Stimulated activated naive CD8-positive, alpha-beta T cell treated with anti-CD3 and anti-CD28 coated beads, Interleukin-15, Interleukin-2, amounts not matched to agents 100 ng/mL and 50 ng/mL, for 24 hours (primary cell): ENCODE measurements at regions not wholly inside any gene's neighbourhood (a gene's known extent, or its start where the extent isn't known, plus 50 kb on each side); places are given as distances from the start of the nearest gene placed in this dataset.

Experiments used
- H3K27ac Mint-ChIP-seq: one replicate; pipeline ENCODE4 v1.8.0; 2021; ENCODE audit warnings: mild to moderate bottlenecking, mixed read lengths
- H3K27me3 Mint-ChIP-seq: one replicate; pipeline ENCODE4 v1.8.0; 2021; ENCODE audit warnings: mixed read lengths
- H3K36me3 Mint-ChIP-seq: one replicate; pipeline ENCODE4 v1.8.0; 2021; ENCODE audit warnings: low read depth, mixed read lengths
- H3K4me1 Mint-ChIP-seq: one replicate; pipeline ENCODE4 v1.8.0; 2021; ENCODE audit warnings: low read depth, mixed read lengths
- H3K4me3 Mint-ChIP-seq: one replicate; pipeline ENCODE4 v1.8.0; 2021; ENCODE audit warnings: mild to moderate bottlenecking, mixed read lengths
- H3K9me3 Mint-ChIP-seq: one replicate; pipeline ENCODE4 v1.8.0; 2021; ENCODE audit warnings: mixed read lengths

DNA sequence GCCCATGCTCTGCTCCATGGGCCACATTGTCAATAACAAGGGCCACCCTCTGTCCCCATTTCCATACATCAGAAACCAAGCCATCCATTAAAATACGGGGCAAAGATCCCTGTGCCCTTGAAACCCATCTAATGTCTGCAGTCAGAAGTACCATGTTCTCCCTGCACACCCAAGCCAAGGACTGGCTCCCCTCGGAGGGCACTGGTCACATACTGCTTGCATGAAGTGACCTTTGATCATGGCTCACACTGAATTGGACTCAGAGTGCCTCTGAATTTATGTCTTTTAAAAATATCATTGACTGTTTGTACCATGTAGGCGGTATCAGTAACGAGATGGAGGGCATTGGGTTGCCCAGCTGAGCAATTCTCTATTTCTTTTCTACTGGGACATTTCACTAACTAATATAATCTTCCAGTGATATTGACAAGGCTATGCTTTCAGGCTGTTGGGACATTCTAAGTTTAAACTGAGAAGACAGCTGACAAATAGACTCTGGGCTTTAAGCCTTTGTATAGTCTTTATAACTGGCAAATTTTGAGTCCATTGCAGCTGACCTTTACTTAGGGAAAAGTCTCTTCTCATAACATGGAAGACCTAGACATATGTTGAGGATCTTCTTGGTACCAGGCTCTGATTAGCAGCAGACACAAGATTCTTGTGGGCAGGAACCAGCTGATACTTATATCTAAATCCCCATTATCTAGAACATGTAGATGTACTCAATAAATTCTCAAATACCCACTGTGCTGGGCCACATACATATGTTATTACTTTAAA is 214.3 kb downstream of the MYCN start:
- Mint-ChIP-seq H3K36me3 (no peaks in the 10 kb centered on the region), H3K4me1 (no peaks in the 10 kb centered on the region), H3K4me3 (no peak overlapping the region), H3K9me3 (no peaks in the 10 kb centered on the region), H3K27ac (no peak overlapping the region), H3K27me3 (peaks cover 4% of the 10 kb centered on the region)

DNA sequence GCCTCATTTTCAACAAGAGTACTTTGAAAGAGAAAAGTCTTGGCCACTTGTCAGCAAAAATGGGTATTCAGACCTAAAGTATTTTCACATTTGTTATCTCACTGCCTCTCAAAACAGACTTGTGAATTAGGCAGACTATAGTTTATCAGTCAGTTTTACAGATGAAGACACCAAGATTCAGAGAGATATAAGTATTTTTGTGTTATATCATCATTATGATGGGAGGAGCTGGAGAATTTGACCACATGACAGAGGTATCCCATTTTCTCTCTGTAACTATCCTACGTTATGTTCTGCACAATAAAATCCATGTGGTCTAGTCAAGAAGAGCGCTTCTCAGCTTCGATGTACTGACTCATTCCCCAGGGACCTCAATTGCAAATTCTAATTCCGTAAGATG is 213.7 kb downstream of the MYCN start:
- Mint-ChIP-seq H3K9me3 (no peaks in the 10 kb centered on the region), H3K4me1 (no peaks in the 10 kb centered on the region), H3K4me3 (no peak overlapping the region), H3K27ac (no peak overlapping the region), H3K36me3 (no peaks in the 10 kb centered on the region), H3K27me3 (peaks cover 4% of the 10 kb centered on the region)

DNA sequence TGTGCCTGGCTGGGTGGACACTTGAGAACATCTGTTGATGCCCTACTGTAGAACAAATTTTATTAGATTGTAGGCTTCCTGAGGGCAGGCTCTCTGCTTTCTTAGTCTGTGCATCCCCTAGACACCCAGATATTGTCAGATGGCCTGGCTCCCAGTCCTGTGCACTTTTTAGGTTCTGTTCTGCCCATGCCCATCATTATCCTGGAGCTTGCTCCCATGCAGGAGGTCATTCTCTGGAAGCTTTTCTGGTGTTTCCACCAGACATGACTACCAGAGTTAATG is 213.3 kb downstream of the MYCN start:
- Mint-ChIP-seq H3K4me1 (no peaks in the 10 kb centered on the region), H3K27ac (no peak overlapping the region), H3K36me3 (no peaks in the 10 kb centered on the region)

DNA sequence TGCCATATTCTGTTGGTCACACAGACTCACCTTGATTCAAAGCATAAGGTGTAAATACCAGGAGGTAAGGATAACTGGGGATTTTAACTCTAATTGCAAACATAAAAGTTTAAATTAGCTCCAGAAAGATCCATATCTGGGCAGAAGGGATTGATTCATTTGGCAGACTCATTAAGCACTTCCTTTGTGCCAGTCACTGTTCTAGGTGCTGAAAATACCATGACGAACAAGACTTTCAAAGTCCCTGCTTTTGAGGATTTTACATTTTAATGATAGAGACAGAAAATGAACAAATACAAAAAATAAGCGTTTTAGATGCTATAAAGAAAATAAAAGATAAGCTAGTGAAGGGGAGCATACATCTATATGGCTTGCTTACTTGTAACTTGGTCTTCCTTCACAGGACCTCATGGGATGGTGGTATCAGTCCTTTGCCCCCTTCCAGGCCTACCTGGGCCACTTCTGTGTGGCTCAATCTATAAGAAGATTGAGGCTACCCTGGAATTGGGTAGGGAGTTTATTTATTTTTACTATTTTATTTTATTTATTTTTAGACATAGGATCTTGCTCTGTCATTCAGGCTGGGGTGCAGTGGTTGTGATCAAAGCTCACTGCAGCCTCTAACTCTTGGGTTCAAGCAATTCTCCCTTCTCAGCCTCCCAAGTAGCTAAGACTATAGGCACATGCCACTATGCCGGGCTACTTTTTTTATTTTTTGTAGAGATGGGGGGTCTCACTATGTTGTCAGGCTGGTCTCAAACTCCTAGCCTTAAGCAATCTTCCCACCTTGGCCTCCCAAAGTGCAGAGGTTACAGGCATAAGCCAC is 212.8 kb downstream of the MYCN start:
- no peak overlapping the region for H3K4me3 Mint-ChIP-seq
- H3K27ac Mint-ChIP-seq = no peak overlapping the region
- no peaks in the 10 kb centered on the region for H3K4me1 Mint-ChIP-seq
- peaks cover 4% of the 10 kb centered on the region for H3K27me3 Mint-ChIP-seq
- no peaks in the 10 kb centered on the region for H3K36me3 Mint-ChIP-seq
- H3K9me3 Mint-ChIP-seq = no peaks in the 10 kb centered on the region

More for the DNA sequence above, 213.3 kb downstream of the MYCN start:
- H3K4me3 Mint-ChIP-seq = no peak overlapping the region
- peaks cover 4% of the 10 kb centered on the region for H3K27me3 Mint-ChIP-seq
- H3K9me3 Mint-ChIP-seq = no peaks in the 10 kb centered on the region

DNA sequence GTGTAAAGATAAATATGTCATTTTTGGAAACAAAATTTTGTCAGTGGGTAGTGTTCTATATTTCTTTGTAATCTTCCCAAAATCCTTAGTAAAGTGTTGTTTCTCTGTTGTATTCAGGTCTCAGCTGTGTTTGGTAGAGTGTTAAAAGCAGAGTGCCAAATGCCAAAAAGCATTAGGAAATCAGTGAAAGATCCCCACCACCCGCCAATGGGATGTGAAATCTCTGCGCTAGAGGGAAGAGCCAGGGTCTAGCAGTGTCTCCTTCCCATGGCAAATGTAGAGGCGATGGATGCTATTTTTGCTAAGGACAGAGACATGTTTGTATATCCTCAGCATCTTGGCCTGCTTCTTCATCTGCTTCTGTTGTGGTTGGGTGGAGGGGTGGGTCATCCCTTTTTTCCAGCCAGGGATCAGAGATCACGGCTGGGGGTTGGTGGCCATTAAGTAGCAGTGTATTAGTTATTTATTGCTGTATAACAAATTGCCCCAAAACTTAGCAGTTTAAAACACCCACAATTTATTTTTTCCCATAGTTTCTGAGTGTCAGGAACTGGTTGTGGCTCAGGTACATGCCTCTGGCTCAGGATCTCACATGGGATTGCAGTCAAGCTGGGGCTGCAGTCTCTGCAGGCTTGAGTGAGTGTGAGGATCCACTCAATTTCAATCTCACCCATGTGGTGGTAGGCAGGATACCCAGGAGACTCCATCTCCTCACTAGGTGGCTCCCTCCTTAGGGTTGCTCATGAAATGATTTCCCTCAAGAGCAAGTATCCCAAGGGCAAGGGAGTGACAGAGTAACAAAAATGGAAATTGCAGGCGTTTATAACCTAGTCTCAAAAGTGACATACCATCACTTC is 211.9 kb downstream of the MYCN start:
- no peak overlapping the region for H3K4me3 Mint-ChIP-seq
- no peaks in the 10 kb centered on the region for H3K4me1 Mint-ChIP-seq
- no peak overlapping the region for H3K27ac Mint-ChIP-seq
- H3K9me3 Mint-ChIP-seq = no peaks in the 10 kb centered on the region
- H3K36me3 Mint-ChIP-seq = no peaks in the 10 kb centered on the region
- peaks cover 4% of the 10 kb centered on the region for H3K27me3 Mint-ChIP-seq

DNA sequence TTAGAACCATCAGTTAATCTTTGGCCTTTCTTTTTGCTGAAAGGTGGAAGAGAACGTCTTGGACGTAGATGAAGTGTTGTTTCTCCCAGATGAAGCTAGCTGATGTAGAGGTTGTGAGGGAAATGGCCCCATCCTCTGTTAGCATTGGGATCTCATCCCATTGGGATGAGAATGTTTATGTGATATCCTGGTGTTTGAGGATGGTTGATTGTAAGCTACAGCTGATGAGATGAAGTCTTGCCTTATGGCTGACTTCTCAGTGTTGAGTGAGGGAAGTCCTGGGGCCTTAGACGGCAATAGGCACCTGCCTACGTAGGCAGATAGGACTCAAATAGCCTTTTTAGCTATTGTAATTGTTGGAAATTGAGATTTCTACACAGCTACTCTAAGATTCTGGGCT is 211.3 kb downstream of the MYCN start:
- Mint-ChIP-seq H3K9me3 (no peaks in the 10 kb centered on the region), H3K4me3 (no peak overlapping the region), H3K4me1 (no peaks in the 10 kb centered on the region), H3K27me3 (peaks cover 4% of the 10 kb centered on the region), H3K36me3 (no peaks in the 10 kb centered on the region), H3K27ac (no peak overlapping the region)

DNA sequence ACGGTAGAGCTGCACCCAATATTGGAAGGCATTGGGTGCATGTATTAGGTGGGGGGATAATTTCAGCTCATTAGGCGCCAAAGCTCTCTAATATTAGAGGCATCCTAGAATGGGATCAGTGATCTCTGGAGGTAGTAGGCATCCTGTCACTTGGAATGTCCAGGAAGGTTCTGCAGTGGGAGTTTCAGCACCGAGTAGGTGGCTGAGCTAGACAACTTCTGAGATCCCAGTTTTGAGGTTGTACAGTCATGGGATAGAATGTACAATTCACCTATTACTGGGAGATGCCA is 210.9 kb downstream of the MYCN start:
- Mint-ChIP-seq H3K27ac (no peak overlapping the region), H3K27me3 (peaks cover 4% of the 10 kb centered on the region), H3K9me3 (no peaks in the 10 kb centered on the region), H3K36me3 (no peaks in the 10 kb centered on the region), H3K4me3 (no peak overlapping the region), H3K4me1 (no peaks in the 10 kb centered on the region)

DNA sequence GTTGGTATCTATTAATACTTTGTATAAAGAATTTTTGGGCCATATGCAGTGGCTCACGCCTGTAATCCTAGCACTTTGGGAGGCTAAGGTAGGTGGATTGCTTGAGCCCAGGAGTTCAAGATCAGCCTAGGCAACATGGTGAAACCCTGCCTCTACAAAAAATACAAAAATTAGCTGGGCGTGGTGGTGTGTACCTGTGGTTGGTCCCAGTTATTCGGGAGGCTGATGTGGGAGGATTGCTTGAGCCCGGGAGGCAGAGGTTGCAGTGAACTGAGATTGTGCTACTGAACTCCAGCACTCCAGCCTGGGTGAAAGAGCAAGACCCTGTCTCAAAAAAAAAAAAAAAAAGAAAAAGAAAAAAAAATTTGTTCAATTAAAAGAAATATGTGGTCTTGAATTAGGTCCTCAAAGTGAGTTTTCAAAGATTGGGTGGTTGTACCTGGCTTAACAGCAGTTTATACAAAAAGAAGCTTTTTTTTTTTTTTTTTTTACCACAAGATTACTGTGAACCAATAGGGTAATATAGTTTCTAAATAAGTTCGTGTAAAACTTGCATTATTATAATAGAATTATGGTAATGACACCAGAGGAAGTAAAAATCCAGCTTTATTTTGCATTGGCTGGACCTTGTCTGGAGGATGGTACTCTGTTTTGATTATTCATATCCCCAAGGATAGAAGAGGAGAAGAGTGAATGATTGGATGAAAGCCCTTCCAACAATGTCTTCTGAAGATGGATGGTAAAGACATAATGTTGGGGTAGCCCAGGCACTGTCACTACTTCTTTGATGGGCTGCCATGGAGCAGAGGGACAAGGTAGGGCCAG is 210.3 kb downstream of the MYCN start:
- Mint-ChIP-seq H3K36me3 (no peaks in the 10 kb centered on the region), H3K27me3 (peaks cover 4% of the 10 kb centered on the region), H3K27ac (no peak overlapping the region), H3K4me1 (no peaks in the 10 kb centered on the region), H3K9me3 (no peaks in the 10 kb centered on the region), H3K4me3 (no peak overlapping the region)

DNA sequence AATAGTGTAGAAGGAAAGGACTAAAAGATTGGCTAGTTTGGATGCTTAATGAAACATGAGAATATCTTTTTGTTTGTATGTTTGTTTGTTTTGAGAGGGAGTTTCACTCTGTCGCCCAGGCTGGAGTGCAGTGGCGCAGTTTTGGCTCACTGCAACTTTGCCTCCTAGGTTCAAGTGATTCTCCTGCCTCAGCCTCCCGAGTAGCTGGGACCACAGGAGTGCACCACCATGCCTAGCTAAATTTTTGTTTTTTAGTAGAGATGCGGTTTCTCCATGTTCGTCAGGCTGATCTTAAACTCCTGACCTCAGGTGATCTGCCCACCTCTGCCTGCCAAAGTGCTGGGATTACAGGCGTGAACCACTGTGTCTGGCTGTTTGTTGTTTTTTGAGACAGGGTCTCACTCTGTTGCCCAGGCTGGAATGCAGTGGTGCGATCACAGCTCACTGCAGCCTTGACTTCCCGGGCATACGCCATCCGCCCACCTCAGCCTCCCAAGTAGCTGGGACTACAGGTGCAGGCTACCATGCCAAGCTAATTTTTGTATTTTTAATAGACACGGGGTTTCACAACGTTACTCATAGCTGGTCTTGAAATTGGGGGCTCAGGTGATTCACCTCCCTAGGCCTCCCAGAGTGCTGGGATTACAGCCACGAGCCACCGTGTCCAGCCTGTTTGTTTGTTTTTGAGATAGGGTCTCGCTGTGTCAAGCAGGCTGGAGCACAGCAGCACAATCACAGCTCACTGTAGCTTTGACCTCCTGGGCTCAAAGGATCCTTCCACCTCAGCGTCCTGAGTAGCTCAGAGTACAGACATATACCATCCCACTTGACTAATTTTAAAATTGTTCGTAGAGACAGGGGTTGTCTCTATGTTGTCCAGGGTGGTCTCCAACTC is 209.2 kb downstream of the MYCN start:
- Mint-ChIP-seq H3K27ac (no peak overlapping the region), H3K27me3 (no peaks in the 10 kb centered on the region), H3K4me1 (no peaks in the 10 kb centered on the region), H3K36me3 (no peaks in the 10 kb centered on the region), H3K4me3 (no peak overlapping the region), H3K9me3 (no peaks in the 10 kb centered on the region)

DNA sequence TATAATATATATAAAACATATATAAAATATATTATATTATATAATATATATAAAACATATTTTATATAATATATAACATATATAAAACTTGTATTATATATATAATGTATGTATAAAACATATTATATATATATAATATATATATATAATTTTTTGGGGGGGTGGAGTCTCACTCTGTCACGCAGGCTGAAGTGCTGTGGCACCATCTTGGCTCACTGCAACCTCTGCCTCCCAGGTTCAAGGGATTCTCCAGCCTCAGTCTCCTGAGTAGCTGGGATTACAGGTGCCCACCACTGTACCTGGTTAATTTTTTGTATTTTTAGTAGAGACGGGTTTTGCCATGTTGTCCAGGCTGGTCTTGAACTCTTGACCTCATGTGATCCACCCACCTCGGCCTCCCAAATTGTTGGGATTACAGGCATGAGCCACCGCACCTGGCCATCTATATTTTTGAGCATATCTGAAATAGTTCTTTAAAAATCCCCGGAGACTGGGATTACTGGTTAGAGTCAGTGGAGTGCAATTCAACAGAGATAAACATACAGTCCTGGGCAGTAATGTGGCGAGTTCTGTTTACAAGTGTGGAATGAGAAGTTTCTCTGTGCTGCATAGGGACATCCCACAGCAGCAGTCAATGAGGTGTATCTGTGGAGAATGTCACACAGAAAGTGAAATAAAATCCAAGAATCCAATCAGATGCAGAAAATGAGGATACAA is 208.4 kb downstream of the MYCN start:
- Mint-ChIP-seq H3K4me1 (no peaks in the 10 kb centered on the region), H3K27ac (no peak overlapping the region), H3K36me3 (no peaks in the 10 kb centered on the region), H3K9me3 (no peaks in the 10 kb centered on the region), H3K27me3 (no peaks in the 10 kb centered on the region), H3K4me3 (no peak overlapping the region)

DNA sequence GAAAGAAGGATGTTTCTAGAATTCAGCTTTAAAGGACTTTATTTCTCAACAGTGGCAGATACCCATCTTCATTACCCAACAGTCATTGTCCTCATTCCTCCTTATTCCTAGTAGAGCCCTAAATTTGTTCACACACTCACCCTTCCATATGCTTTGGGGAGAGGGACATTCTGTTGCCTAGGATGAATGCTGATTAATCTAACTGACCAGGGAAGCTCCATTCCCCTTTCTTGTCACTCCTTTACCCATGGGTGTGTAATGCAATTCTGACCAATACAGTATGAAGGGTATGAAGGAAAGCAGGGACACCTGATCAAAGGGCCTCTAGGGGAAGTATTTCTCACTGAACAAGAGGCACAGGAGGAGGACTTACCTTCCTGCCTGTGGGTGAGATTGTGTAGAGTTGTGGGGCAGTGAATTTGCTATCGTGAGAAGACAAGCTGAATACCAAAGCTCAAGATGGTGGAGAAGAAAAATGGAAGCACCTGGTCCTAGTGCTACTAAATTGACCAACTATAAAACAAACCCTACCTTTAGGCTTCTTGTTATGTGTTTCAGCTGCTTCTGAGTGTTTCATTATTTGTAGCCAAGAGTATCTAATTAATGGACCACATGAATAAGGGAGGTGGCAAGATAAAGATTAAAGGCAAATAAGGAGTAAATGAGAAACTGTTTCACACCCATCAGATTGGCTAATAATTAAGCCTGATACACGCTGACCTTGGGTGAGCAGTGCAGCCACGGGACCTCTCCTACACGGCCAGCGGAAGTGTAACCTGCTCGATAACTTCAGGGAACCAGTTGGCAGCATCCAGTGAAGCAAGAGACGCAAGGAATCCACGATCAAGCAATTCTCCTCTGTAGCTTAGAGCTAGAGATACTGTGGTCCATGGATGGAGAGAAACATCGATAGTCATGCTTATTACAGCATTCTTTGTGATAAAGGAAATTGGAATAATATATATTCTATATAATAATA is 202.3 kb downstream of the MYCN start:
- no peaks in the 10 kb centered on the region for H3K36me3 Mint-ChIP-seq
- H3K4me3 Mint-ChIP-seq = no peak overlapping the region
- no peaks in the 10 kb centered on the region for H3K4me1 Mint-ChIP-seq
- no peaks in the 10 kb centered on the region for H3K9me3 Mint-ChIP-seq
- no peak overlapping the region for H3K27ac Mint-ChIP-seq
- H3K27me3 Mint-ChIP-seq = peaks cover 5% of the 10 kb centered on the region

DNA sequence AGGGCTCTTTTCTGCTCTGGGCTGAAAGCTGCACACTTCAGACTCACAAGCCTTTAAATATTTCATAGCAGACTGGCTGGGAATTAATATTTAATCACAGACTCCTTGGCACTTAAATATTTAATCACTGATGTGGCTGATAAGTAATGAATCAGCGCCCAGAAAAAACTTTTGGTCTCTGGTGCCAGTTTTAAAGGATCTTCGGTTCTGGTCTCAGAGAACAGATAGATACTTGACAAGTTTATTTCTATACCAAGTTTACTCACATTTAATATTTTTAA is 201.2 kb downstream of the MYCN start:
- Mint-ChIP-seq H3K9me3 (no peaks in the 10 kb centered on the region), H3K4me1 (no peaks in the 10 kb centered on the region), H3K36me3 (no peaks in the 10 kb centered on the region), H3K27me3 (peaks cover 5% of the 10 kb centered on the region), H3K27ac (no peak overlapping the region), H3K4me3 (no peak overlapping the region)
